Eye (tissue), 1 donor: ENCODE measurements at regions not wholly inside any gene's neighbourhood (a gene's known extent, or its start where the extent isn't known, plus 50 kb on each side); places are given as distances from the start of the nearest gene placed in this dataset.

ENCODE experiments used
- DNase-seq: peaks from one replicate; pipeline ENCODE4 v3.0.0-alpha.2; 2015

GRCh38 chr18:78698914-78699313 is 280.7 kb upstream of the SALL3 start:
- DNase-seq = no peak

- DNase-seq = no peak
These were observed 280.1 kb upstream of the SALL3 start for GRCh38 chr18:78699499-78699898.

- peak; percentile 87 for DNase-seq
These were observed 277.7 kb upstream of the SALL3 start for GRCh38 chr18:78701771-78702396.

- no peak for DNase-seq
These were observed 276.3 kb upstream of the SALL3 start for GRCh38 chr18:78703291-78703690.

GRCh38 chr18:78704971-78705461 is 274.6 kb upstream of the SALL3 start:
- no peak for DNase-seq

- no peak for DNase-seq
These were observed 270.3 kb upstream of the SALL3 start for GRCh38 chr18:78709261-78709809.

GRCh38 chr18:78711316-78711715 is 268.3 kb upstream of the SALL3 start:
- no peak for DNase-seq

- DNase-seq = no peak
These were observed 267.6 kb upstream of the SALL3 start for GRCh38 chr18:78711971-78712370.

GRCh38 chr18:78713069-78713468 is 266.5 kb upstream of the SALL3 start:
- peak; percentile 78 for DNase-seq

GRCh38 chr18:78713726-78714125 is 265.9 kb upstream of the SALL3 start:
- DNase-seq = no peak

- DNase-seq = no peak
These were observed 263.6 kb upstream of the SALL3 start for GRCh38 chr18:78716022-78716421.

- DNase-seq = no peak
These were observed 263.0 kb upstream of the SALL3 start for GRCh38 chr18:78716581-78716980.

GRCh38 chr18:78717051-78717765 is 262.4 kb upstream of the SALL3 start:
- no peak for DNase-seq

GRCh38 chr18:78717766-78718150 is 261.9 kb upstream of the SALL3 start:
- no peak for DNase-seq

- no peak for DNase-seq
These were observed 259.8 kb upstream of the SALL3 start for GRCh38 chr18:78719821-78720220.

- no peak for DNase-seq
These were observed 259.0 kb upstream of the SALL3 start for GRCh38 chr18:78720456-78721237.

GRCh38 chr18:78721238-78721875 is 258.3 kb upstream of the SALL3 start:
- no peak for DNase-seq

GRCh38 chr18:78721981-78722380 is 257.6 kb upstream of the SALL3 start:
- DNase-seq = no peak

- no peak for DNase-seq
These were observed 257.2 kb upstream of the SALL3 start for GRCh38 chr18:78722386-78722785.

- DNase-seq = no peak
These were observed 256.5 kb upstream of the SALL3 start for GRCh38 chr18:78722929-78723710.

GRCh38 chr18:78724214-78724914 is 255.3 kb upstream of the SALL3 start:
- no peak for DNase-seq
